GM12891 (cell line): ENCODE measurements at regions not wholly inside any gene's neighbourhood (a gene's known extent, or its start where the extent isn't known, plus 50 kb on each side); places are given as distances from the start of the nearest gene placed in this dataset.

Experiments
- POLR2A ChIP-seq: IDR thresholded peaks from 2 replicates; pipeline ENCODE4 v1.6.1; 2011; ENCODE audit warnings: low read depth, low read length, control low read depth
- TAF1 ChIP-seq: IDR thresholded peaks from 2 replicates; pipeline ENCODE4 v1.6.1; 2011; ENCODE audit warnings: low read depth, low read length, control low read depth

- no peak for TF ChIP-seq POLR2A
- no peak for TF ChIP-seq TAF1
Measured at GRCh38 chr6:53730767-53731166, 64.0 kb upstream of the LRRC1 start.
